ENCODE measurements at regions not wholly inside any gene's neighbourhood (a gene's known extent, or its start where the extent isn't known, plus 50 kb on each side); places are given as distances from the start of the nearest gene placed in this dataset.
"Not testable (repeated sequence)": the region's sequence is repeated elsewhere in the genome, so short reads cannot be mapped to it uniquely, and the experiment has no call there.

- Histone ChIP-seq H3K36me3 (ENCODE audit: control insufficient read depth, insufficient read depth, low read length) (no peaks in the 10 kb centered on the region), H3K4me3 (ENCODE audit: low read depth, low read length) (no peak overlapping the region), H3K27me3 (ENCODE audit: control insufficient read depth, insufficient read depth, low read length) (peaks cover 13% of the 10 kb centered on the region)
- CTCF ChIA-PET = no interaction called here
- POLR2A ChIA-PET = no interaction called here
- no peak for TF ChIP-seq CTCF (IDR thresholded peaks at IDR 0.05; ENCODE audit: insufficient read depth, low read depth, low read length)
- DNase-seq (ENCODE audit: low read depth) = no peak
Measured at GRCh38 chr22:25281675-25282345, 62.4 kb downstream of the CRYBB2 start.

- ChIA-PET POLR2A (no interaction called here), CTCF (no interaction called here)
- H3K36me3 ChIP-seq (ENCODE audit: control insufficient read depth, insufficient read depth, low read length) = no peaks in the 10 kb centered on the region
- DNase-seq (ENCODE audit: low read depth) = no peak
- TF ChIP-seq CTCF (IDR thresholded peaks at IDR 0.05; ENCODE audit: insufficient read depth, low read depth, low read length) = no peak
- H3K27me3 ChIP-seq (ENCODE audit: control insufficient read depth, insufficient read depth, low read length) = peaks cover 13% of the 10 kb centered on the region
- H3K4me3 ChIP-seq (ENCODE audit: low read depth, low read length) = no peak overlapping the region
Measured at GRCh38 chr22:25282346-25282670, 62.9 kb downstream of the CRYBB2 start.

GRCh38 chr22:25282671-25283561, 63.5 kb downstream of the CRYBB2 start:
- H3K36me3 ChIP-seq (ENCODE audit: control insufficient read depth, insufficient read depth, low read length) = no peaks in the 10 kb centered on the region
- no peak for DNase-seq (ENCODE audit: low read depth)
- ChIA-PET CTCF (no interaction called here), POLR2A (no interaction called here)
- no peak overlapping the region for H3K4me3 ChIP-seq (ENCODE audit: low read depth, low read length)
- H3K27me3 ChIP-seq (ENCODE audit: control insufficient read depth, insufficient read depth, low read length) = peaks cover 13% of the 10 kb centered on the region
- TF ChIP-seq CTCF (IDR thresholded peaks at IDR 0.05; ENCODE audit: insufficient read depth, low read depth, low read length) = no peak

- POLR2A ChIA-PET; CTCF ChIA-PET; H3K27me3 ChIP-seq (ENCODE audit: control insufficient read depth, insufficient read depth, low read length); H3K4me3 ChIP-seq (ENCODE audit: low read depth, low read length); H3K36me3 ChIP-seq (ENCODE audit: control insufficient read depth, insufficient read depth, low read length); DNase-seq (ENCODE audit: low read depth): not testable (repeated sequence)
Measured at GRCh38 chr22:25288481-25288880, 69.0 kb downstream of the CRYBB2 start.

GRCh38 chr22:25301912-25302311, 82.5 kb downstream of the CRYBB2 start:
- H3K27me3 ChIP-seq (ENCODE audit: control insufficient read depth, insufficient read depth, low read length); H3K4me3 ChIP-seq (ENCODE audit: low read depth, low read length); H3K36me3 ChIP-seq (ENCODE audit: control insufficient read depth, insufficient read depth, low read length); DNase-seq (ENCODE audit: low read depth); CTCF ChIA-PET; POLR2A ChIA-PET: not testable (repeated sequence)

- POLR2A ChIA-PET; DNase-seq (ENCODE audit: low read depth); CTCF ChIA-PET; H3K4me3 ChIP-seq (ENCODE audit: low read depth, low read length); H3K36me3 ChIP-seq (ENCODE audit: control insufficient read depth, insufficient read depth, low read length); H3K27me3 ChIP-seq (ENCODE audit: control insufficient read depth, insufficient read depth, low read length): not testable (repeated sequence)
Measured at GRCh38 chr22:25309586-25309985, 90.1 kb downstream of the CRYBB2 start.

- H3K36me3 ChIP-seq (ENCODE audit: control insufficient read depth, insufficient read depth, low read length); POLR2A ChIA-PET; H3K4me3 ChIP-seq (ENCODE audit: low read depth, low read length); CTCF ChIA-PET; H3K27me3 ChIP-seq (ENCODE audit: control insufficient read depth, insufficient read depth, low read length); DNase-seq (ENCODE audit: low read depth): not testable (repeated sequence)
Measured at GRCh38 chr22:25311924-25312323, 92.5 kb downstream of the CRYBB2 start.

All from BJ (cell line).